NCI-H2081 (cell line): ENCODE measurements at regions not wholly inside any gene's neighbourhood (a gene's known extent, or its start where the extent isn't known, plus 50 kb on each side); places are given as distances from the start of the nearest gene placed in this dataset.

ENCODE experiments used
- DNase-seq, 2 experiments: peaks; one replicate each; lab custom pipeline; 2025; lab: John Stamatoyannopoulos, UW

DNA sequence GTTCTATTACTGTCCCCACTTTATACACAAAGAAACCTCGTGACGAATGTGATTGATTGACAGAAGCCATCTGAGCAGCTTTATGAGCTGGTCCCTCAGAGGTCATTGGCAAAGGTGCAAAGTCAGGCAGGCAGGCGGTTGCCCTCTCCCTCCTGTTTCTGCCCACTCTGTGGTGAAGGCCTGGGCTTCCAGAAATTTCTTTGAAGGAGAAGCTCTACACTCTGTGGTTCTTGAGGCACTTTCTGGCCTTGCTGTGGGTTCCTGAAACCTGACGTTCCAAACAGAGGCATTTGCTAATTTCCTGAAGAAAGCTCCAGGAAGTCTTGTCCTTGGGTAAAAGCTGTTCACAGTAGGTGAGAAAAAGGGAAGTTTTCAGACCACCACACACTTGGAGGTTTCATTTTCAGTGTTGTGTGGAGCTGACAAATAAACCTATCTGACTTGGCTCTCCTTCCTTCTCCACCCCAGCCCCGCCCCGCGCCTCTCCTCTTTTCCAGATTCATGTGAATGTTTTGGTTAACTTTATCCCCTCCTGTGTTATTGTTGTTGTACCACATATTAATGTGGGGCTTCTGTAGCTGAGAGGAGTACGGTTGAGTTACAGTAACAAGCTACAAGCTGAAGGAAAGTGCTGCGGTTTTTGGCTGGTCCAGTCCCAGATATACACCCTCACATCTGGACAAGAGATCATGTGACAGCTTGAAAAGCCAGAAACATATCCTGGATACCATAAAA, 274.1 kb downstream of the CLIC5 start:
- no peak for DNase-seq

DNA sequence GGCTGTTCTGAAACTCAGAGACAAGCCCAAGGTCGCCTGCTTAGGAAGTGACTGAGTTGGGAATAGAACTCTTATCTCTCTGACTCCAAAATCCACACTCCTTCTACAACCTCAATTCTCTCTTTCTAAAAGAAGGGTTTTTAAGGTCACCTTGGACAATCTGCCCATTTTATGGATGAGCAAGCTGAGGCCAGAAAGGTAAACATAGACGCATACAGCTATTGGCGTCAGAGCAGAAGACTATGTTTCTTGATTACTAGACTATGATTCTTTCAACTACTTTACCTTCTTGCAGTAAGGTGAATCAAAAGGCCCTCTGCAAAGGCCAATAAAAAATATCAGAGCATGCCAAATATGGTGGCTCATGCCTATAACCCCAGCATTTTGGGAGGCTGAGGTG, 276.6 kb downstream of the CLIC5 start:
- DNase-seq, result no peak

DNA sequence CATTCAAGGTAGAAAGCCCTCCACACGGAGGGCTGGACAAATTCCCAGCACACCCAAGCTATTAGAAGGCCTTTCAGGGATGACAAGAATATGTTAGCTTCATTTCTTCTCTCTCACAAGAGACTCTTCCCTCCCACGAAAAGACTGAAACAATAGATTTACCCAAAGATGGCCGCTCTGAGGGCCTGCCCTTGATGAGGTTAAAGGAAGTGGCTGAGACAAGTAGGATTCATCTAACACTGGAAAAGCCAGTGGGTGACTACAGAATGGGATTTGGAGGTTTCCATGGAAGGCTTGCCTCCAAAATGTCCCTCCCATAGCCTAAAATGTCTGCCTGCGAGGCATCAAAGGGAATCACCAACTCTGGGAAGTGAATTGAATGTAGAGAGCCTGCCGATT, 277.6 kb downstream of the CLIC5 start:
- no peak for DNase-seq

DNA sequence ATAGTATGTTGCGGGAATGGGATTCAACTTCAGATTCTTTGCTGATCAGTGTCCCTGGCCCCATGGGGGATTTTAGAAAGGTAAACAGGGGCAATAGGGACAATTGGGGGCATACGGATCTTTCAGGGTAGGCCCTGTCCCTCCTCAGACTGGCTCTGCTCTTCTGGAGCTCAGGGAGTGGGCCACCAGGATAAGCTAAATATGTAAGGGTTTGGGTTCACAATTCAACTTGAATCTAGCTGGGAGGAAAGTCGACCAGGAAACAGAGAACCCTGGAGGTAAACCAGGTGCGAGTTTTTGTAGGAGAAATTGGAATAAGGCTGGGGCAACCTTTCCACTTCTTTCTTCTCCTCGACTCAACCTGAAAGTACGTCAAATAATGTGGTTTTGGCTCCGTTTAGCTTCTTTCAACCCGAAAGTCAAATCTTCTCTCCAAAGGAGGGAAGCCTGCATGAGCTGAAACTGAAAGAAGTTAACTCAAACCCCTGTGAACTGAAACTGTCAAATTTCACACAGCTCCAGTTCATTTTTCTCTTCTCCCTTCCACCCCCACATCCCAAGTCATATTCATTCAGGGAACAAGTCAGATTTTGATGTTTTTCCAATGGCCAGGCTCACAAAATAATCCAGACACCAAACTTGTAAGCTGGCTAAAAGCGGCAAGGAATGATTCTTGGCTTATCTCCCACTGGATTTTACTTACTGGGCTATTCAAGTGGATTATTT, 278.2 kb downstream of the CLIC5 start:
- no peak for DNase-seq

DNA sequence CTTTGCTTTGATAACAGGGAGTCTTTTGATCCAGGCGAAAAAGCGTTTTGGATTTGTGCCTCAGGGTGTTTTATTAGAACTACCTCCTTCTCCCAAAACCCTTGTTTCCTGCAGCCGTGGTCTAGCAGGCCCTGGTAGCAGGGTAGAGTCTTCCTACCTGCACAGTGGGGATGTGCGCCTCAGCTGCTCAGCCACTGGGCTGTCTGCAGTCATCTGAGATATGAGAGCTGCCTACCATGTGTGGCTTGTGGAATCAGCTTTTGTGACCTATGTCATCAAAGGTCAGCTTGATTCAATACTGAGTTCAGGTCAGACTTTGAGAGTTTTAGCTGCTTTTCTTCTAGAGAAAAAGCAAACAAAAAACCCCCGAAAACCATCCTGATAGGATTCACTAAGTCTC, 279.5 kb downstream of the CLIC5 start:
- no peak for DNase-seq

DNA sequence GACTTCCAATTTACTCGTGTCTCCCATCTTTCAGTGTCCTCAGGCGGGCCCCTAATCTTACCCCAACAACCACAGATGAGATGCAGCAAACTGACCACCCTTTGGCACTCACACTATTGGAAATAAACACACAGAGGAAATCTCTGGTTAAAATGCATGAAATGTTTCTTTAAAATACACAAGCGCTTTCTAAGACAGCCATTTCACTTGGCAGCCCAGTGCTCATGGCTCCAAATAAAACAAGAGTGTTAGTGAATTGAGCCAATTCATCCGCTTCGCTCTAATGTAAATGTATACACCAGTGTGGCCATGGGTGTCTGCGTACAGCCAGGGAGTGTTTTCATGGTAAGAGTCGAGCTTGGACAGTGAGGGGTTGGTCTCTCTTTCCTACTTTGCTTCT, 282.9 kb downstream of the CLIC5 start:
- no peak for DNase-seq

DNA sequence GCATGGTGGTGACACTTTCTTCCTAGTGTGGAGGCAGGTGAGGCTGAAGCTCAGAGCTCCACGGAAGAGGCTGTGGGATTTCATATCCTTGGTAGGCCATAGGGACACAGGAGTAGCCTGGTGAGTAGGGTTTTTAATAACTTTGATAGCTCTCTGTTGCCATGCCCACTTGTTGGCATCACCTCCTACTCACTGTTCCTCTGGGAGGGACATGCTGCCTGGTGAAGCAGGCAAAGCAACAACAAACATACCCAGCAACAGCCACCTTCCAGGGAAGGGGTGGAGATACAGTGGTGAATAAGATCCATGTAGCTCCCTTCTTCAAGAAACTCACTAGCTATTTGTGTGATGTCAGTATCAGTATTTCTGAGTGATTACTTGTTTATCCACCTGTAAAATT, 285.4 kb downstream of the CLIC5 start:
- DNase-seq, result no peak

DNA sequence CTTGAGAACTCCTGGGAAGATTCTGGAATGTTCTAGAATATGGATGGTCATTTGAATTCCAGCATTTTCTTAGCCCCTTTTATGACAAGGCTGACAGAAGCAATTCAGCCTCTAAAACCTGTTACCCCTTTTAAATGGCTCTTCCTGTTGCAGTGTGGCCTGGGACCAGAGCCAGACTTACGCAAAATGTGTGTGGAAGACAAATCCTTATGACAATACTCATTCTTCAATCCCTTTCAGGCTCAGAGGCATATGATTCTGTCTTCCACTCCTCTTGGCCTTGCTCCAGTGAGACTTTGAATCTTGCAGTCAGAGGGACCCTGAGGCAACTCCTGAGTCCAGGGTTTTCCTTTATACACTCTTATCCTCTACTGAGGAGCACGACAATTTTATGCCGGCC, 287.0 kb downstream of the CLIC5 start:
- peak in 1 of 2 experiments; percentile 15 for DNase-seq

DNA sequence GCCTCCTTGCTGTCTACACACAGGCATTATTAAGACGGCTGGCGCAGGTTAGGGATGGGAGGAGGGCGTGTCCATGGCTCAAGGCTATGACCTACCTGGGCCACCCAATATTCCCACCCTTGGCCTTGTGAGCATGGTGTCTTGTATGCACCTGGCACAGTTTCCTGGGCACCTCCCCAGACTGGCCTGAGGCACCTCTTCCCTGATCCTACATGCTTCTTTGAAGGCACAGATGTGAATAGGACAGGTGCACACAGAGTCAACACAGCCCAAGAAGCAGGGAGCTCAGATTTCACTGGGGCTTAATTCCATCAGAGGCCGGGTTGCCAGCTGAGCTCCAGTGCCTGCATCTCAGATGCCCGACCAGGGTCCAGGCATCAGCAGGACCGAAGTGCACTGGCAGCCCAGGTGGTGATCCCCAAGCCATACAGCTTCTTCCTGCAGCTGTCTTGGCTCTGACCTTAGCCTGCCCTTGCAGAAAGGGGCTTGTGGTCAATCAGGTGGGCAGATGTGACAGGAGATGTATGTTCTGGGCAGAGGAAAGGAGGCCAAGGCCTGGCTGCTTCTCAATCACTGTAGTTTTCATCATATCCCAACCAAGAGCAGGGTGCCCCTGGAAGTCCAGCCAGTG, 287.7 kb downstream of the CLIC5 start:
- DNase-seq, result no peak

DNA sequence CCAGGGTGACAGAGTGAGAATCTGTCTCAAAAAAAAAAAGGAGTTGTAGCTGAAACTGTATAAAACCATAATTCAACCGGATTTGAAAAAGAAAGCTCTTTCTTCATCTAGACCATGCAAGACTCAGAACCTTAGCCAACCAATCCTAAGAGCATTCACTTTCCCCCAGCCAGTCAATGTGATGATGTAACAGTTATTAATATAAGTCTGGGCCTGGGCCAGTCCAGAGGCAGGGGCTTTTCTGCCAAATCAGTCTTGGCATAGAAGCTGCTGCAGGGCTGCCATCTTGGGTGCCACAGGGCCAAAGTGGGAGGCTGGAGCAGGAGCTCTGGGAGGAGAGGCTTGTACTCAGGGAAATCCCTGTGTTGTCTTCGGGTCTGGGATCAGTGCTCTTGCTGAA, 288.4 kb downstream of the CLIC5 start:
- DNase-seq, result no peak

DNA sequence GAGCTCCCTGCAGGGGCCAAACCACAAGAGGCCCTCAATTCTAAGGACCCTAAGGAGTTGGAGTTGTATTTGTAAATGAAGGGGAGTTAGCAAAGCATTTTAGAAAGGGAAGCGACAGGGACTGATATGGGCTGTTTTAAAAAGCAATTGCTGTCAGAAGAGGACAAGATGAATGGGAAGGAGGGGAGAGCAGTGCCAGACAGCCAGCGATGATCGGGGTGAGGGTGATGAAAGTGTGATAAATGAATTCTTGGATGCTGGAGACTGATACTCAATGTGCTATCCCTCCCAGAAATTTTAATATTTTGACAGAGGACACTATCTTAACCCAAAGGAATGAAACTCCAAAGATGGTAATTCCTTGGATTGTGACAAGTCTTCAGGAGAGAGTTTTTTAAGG, 289.2 kb downstream of the CLIC5 start:
- no peak for DNase-seq

DNA sequence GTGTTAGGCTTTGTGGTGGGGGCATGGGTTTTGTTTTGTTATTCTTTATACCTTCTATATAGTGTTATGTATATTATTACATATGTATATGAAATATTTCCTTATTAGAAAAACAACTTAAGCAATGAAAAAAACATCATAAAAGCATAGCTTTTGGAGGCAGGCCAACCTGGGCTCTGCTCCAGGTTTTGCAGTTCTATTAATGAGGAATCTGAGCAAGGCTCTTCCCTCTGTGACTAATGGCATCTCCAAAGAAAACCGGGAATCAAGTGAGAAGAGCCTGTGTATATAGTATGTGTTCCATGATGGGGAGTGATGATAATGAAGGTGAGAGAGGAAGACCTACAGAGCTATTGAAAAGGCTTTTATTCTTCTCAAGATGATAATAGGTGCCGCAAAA, 291.1 kb downstream of the CLIC5 start:
- no peak for DNase-seq

DNA sequence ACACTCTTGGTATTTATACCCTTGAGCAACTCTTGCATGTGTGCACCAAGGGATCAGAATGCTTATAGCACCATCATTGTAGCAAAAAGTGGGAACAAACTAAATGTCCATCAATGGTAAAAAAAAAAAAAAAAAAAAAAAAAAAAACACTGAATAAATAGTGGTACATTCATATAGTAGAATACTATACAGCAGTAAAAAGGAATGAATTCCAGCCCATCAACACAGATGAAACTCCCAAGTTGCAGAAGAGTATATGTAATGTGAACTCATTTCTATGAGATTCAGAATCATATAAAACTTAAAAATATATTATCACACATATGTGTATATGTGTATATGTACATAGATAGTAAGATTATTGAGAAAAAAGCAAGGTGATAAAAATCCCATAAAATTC, 291.6 kb downstream of the CLIC5 start:
- DNase-seq, result no peak

DNA sequence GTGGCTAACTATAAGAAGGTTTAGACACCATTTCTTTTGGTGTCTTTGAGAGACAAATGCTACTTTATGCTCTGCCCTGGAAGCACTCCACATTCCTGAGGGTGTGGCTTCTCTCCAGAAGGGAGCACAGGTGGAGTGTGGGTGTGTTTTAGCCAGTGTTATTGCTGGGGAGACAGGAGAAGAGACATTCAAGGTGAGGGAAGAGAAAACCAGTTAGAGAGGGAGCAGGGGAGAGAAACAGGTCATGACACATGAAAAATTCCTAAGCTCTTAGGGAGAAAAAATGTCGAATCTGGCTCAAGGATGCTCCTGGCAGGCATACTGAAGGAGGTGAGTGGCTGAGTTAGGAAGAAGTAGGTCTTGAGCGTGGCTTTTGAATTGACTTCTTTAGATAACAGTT, 292.8 kb downstream of the CLIC5 start:
- DNase-seq, result no peak

DNA sequence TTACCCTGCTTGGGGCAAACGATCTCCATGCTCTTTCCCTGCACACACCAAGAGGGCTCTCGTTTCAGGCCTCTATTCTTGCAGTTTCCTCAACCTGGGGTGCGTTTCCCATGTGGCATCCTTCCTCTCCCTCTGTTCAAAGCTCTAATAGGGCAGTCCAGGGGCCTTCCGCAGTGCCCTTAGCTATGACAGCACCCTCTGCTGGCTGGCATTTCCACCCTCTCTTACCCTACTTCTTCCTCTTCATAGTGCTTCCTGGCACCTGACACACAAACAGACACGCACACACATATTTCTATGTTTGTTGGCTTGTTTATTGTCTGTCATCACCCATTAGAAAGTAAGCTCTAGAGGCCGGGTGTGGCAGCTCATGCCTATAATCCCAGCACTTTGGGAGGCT, 294.0 kb downstream of the CLIC5 start:
- no peak for DNase-seq

DNA sequence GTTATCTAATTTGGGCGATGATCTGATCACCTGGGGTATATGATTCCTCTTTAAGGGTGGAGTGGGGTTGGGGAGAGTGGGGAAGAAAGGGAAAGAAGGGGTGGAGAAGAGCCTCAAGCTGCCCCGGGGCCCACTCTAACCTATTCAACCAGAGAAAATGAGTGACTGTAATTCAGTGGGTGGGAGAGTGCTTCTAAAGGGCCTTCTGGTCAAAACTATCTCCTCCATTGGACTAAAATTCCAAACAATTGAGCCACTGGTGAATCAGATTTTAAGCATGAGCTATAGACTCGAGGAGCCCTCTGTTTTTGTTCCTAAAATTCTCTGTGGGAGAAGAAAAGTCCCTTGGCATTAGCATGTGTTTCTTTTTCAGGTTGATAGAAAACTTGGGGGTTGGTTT, 296.8 kb downstream of the CLIC5 start:
- DNase-seq, result no peak

DNA sequence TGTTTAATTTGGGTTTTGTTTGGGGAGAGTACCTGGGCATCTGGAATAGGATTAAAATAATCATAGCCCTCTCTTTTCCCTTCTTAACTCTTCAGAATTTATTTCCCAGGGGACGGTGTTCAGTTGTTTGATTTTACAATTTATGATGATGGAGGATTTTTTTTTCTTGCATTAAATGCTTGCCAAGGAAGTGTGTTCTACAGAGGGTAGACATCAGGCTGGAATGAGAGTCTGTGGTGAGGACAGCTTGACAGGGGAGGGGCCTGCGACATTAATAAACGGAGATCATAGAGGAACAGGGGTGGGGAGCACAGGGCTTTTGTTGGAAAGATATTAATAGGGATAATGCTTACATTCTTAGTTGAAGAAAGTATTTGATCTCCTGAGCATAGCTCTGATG, 297.5 kb downstream of the CLIC5 start:
- DNase-seq, result no peak

DNA sequence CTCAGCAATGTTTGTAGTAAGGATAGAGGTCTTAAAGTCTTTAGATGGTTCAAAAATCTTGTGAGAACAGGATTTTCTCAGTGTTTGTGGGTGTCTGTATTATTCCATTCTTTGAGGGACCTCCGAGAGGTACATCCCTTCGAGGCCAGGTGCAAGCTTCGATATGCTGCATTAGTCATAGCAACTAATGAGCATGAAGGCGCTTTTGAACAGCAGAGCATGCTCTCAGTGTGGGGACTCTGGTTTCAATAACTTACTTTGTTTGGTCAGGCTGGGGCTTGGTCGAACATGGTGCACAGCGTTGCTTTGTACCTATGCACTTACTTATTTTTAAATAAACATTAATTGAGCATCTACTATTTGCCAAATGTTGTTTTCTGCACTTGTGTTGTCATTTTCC, 297.9 kb downstream of the CLIC5 start:
- DNase-seq, result no peak

DNA sequence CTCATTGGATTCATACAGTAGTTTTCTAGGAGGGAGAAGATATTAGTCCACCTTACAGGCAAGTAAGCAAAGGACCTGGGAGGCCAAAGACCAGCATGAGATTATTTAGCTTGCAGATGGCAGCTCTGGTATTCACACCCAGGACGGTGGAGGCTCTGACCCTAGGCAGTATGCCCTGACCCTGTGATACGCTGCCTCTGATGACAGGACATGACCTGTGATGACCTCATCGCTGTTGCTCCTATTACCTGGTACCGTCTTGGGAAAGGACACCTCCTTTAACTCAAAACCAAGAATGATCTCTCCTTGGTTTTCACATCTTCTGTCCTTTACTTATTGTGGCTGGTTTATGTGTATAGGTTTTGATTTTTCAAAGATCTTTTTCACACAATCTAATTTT, 298.6 kb downstream of the CLIC5 start:
- DNase-seq, result no peak

DNA sequence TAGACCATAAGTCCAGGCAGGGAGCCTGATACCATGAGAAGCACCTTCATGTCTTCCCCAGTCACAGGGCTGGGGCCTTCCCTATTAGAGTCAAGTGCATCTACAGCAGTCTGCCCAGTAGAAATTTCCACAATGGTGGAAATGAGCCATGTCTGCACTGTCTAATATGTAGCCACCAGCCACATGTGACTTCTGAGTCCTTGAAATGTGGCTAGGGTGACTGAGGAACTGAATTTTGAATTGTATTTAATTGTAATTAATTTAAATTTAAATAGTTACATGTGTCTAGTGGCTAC, 300.2 kb downstream of the CLIC5 start:
- no peak for DNase-seq

DNA sequence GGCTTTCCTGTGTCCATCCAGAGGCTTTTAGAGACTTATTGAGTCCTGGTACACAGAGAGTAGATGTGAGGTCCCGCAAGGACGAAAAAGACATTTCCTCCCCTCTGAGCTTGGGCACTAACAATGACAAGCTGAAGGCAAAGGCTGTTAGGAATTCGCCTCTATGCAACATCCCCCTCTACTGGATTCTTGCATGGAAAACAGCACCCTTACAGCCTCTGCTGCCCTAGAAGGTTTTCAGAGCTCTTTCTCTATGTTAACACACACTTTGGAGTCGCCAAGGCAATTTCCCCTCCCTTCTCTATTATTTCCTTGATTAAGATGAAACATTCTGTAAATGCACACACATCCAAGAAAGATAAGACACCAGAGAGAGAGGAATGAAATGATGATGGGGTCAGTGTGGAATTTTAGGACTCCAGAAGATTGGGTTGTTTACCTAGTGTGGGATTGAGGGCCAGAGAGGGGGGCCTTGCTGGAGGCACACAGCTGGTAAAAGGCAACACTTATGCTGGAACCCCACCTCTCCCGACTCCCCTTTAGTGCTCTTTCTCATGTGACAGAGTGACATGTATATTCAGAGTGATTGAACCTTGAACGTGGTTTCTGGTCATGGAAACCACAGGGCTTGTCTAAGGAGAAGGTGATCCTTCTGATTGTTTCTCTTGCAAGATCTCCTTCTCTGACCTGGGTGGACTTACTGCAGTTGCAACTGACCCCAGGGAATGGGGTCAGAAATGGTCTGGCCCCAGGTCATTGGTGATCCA, 300.7 kb downstream of the CLIC5 start:
- DNase-seq, result peak; percentile 62 to 76

DNA sequence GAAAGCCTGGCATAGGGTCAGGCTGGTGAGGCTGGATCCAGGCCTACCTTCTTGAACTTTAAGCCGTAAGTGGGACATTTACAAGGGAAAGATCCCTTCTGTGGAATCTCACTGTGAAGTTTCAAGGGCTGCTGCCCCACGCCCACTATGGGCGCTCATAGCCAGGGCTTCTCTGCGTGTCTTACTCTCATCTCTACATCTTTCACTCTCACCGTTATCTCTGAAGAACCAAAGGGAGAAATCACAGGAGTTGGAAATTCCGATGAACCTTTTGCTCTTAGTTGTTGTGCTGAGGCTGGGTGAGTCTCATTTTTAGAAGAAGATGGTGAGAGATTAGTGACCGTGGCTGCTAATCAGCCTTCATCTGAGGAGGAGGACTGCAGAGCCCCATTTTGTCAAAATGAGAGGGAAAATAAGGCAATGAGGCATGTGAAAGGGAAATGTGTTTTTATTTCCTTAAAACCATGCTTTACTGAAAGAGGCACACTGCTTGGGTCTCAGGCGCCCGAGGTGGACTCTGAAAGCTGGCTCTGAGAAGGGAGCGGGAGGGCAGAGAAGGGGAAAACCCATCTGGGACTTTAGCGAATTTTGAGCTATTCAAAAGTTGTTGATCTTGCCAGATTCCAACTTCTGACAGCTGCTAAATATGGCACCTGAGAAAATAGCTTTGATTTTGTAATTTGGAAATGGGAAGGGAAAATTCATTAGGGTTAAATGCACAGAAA, 301.5 kb downstream of the CLIC5 start:
- DNase-seq, result no peak
